ENCODE measurements at regions not wholly inside any gene's neighbourhood (a gene's known extent, or its start where the extent isn't known, plus 50 kb on each side); places are given as distances from the start of the nearest gene placed in this dataset.

GRCh38 chr11:29351301-29351873 is 665.4 kb downstream of the KCNA4 start:
- no peak for DNase-seq (ENCODE audit: low read depth)

- DNase-seq (ENCODE audit: low read depth): peak; percentile 55
Observed at GRCh38 chr11:29343465-29344333, 673.1 kb downstream of the KCNA4 start.

GRCh38 chr11:29336727-29337575 is 679.9 kb downstream of the KCNA4 start:
- DNase-seq (ENCODE audit: low read depth): peak; percentile 92

- DNase-seq (ENCODE audit: low read depth): no peak
Observed at GRCh38 chr11:29334776-29335130, 682.1 kb downstream of the KCNA4 start.

GRCh38 chr11:29333993-29334775 is 682.6 kb downstream of the KCNA4 start:
- DNase-seq (ENCODE audit: low read depth): peak; percentile 86

GRCh38 chr11:29331451-29332010 is 685.3 kb downstream of the KCNA4 start:
- DNase-seq (ENCODE audit: low read depth): no peak

- peak; percentile 92 for DNase-seq (ENCODE audit: low read depth)
Observed at GRCh38 chr11:29328961-29329441, 687.8 kb downstream of the KCNA4 start.

GRCh38 chr11:29327891-29328290 is 688.9 kb downstream of the KCNA4 start:
- no peak for DNase-seq (ENCODE audit: low read depth)

GRCh38 chr11:29326757-29327156 is 690.1 kb downstream of the KCNA4 start:
- DNase-seq (ENCODE audit: low read depth): no peak

GRCh38 chr11:29324328-29324727 is 692.5 kb downstream of the KCNA4 start:
- DNase-seq (ENCODE audit: low read depth): peak; percentile 80

GRCh38 chr11:29321293-29322132 is 695.3 kb downstream of the KCNA4 start:
- DNase-seq (ENCODE audit: low read depth): peak; percentile 98

GRCh38 chr11:29320196-29320595 is 696.6 kb downstream of the KCNA4 start:
- peak; percentile 78 for DNase-seq (ENCODE audit: low read depth)

GRCh38 chr11:29319210-29319609 is 697.6 kb downstream of the KCNA4 start:
- DNase-seq (ENCODE audit: low read depth): peak; percentile 49

GRCh38 chr11:29318134-29318845 is 698.5 kb downstream of the KCNA4 start:
- peak; percentile 88 for DNase-seq (ENCODE audit: low read depth)

- DNase-seq (ENCODE audit: low read depth): peak; percentile 59
Observed at GRCh38 chr11:29317694-29318093, 699.1 kb downstream of the KCNA4 start.

- no peak for DNase-seq (ENCODE audit: low read depth)
Observed at GRCh38 chr11:29315275-29315674, 701.6 kb downstream of the KCNA4 start.

- DNase-seq (ENCODE audit: low read depth): no peak
Observed at GRCh38 chr11:29314211-29314610, 702.6 kb downstream of the KCNA4 start.

- DNase-seq (ENCODE audit: low read depth): peak; percentile 91
Observed at GRCh38 chr11:29312812-29313211, 704.0 kb downstream of the KCNA4 start.

- DNase-seq (ENCODE audit: low read depth): peak; percentile 74
Observed at GRCh38 chr11:29310725-29311342, 706.0 kb downstream of the KCNA4 start.
